Activated CD4-positive, alpha-beta T cell treated with anti-CD3 and anti-CD28 coated beads for 24 hours (primary cell): ENCODE measurements at regions not wholly inside any gene's neighbourhood (a gene's known extent, or its start where the extent isn't known, plus 50 kb on each side); places are given as distances from the start of the nearest gene placed in this dataset.

ENCODE experiments used
- DNase-seq, 2 donors: peaks; one replicate each; pipeline ENCODE4 v3.0.0-alpha.2; 2020; ENCODE audit warnings: low read depth in 2 of 2

DNA sequence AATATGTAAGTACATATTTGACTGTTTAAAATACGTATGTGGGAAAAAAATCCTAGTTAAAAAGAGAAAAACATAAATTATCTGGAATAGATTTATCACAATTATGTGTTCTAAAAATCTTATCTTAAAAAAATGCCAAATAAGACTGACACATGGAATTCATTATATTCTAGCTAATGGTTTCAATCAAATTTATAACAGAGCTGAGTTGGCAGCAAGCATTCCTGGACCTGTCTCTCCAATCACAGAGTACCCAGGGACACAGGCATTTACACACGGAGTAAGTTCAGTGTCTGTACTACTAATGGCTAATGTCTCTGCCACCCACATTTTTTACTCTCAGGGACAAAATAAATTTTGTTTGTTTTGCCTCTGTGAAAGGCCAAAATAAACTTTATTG is 122.3 kb downstream of the RPS12 start:
- no peak for DNase-seq

GRCh38 chr6:132937466-132937906 is 123.1 kb downstream of the RPS12 start:
- no peak for DNase-seq

- no peak for DNase-seq
These were observed 134.5 kb downstream of the RPS12 start for GRCh38 chr6:132948889-132949288.

- DNase-seq: no peak
These were observed 136.2 kb downstream of the RPS12 start for GRCh38 chr6:132950566-132950965.

- DNase-seq: no peak
These were observed 137.9 kb downstream of the RPS12 start for GRCh38 chr6:132952031-132952867.

GRCh38 chr6:132952986-132953385 is 138.6 kb downstream of the RPS12 start:
- DNase-seq: no peak

- no peak for DNase-seq
These were observed 139.9 kb downstream of the RPS12 start for GRCh38 chr6:132954222-132954621.

- DNase-seq: no peak
These were observed 140.6 kb downstream of the RPS12 start for GRCh38 chr6:132954936-132955335.

GRCh38 chr6:132959639-132960326 is 145.4 kb downstream of the RPS12 start:
- no peak for DNase-seq

GRCh38 chr6:132960720-132961119 is 146.4 kb downstream of the RPS12 start:
- no peak for DNase-seq

GRCh38 chr6:132961122-132961521 is 146.8 kb downstream of the RPS12 start:
- DNase-seq: no peak

- no peak for DNase-seq
These were observed 147.2 kb downstream of the RPS12 start for GRCh38 chr6:132961610-132962009.

GRCh38 chr6:132962936-132963868 is 148.8 kb downstream of the RPS12 start:
- peak; percentile 21 to 48 for DNase-seq

GRCh38 chr6:132964101-132964867 is 149.9 kb downstream of the RPS12 start:
- DNase-seq: no peak

DNA sequence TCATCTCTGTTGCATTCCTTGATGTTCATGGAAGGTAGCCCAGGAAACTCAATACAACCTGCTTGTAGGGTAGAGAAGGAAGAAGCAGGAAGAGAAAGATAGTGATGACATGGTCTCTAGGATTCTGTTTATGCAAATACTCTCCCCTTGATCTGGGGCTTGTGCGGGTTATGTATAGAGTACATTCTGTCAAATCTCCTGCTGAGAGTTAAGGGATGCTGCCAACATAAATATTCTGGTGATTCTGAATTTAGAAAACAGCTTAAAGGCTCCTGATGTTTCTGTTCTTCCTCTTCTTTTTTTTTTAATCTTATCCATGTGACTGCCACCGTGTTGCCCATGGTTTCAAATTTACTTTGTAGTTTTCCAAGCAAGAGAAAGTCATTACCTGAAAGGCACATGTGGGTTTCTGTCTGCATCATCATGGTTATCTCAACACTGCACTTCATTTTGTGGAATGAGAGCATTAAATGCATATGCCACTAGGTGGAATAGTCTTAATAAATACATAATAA is 150.6 kb downstream of the RPS12 start:
- no peak for DNase-seq

DNA sequence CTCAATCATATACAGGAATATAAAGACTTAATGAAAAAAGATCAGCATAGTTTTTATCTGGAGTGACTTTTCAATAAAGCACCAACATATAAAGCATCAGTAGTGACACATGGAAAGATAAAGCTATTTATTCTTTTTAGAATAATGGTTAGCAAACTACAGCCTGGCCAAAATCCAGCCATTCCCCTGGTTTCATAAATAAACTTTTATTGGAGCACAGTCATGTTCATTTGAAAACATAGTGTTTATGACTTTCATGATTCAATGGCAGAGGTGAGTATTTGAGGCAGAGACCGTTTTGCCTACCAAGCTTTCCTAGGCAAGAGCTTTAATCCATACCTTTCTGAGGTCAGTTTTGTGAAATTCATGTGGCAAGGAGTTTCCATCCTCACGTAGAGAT is 153.5 kb downstream of the RPS12 start:
- DNase-seq: no peak

- DNase-seq: no peak
These were observed 154.1 kb downstream of the RPS12 start for GRCh38 chr6:132968419-132968950.

DNA sequence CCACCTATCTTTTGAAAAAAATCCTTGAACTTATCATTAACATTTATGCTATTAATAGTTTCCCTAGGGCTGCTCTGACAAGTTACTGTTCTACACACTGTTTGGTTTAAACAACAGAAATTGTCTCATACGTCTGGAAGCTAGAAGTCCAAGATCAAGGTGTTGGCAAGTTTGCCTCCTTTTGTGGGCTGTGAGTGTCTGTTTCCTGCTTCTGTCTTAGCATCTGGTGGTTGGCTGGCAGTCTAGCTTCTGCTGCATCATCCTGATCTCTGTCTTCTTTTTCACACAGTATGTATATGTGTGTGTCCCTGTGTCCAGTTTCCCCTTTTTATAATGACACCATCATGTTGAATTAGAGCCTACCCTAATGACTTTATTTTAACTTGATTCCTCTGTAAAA is 154.8 kb downstream of the RPS12 start:
- DNase-seq: no peak

- DNase-seq: no peak
These were observed 157.3 kb downstream of the RPS12 start for GRCh38 chr6:132971676-132972075.

- DNase-seq: no peak
These were observed 157.9 kb downstream of the RPS12 start for GRCh38 chr6:132972254-132972653.

DNA sequence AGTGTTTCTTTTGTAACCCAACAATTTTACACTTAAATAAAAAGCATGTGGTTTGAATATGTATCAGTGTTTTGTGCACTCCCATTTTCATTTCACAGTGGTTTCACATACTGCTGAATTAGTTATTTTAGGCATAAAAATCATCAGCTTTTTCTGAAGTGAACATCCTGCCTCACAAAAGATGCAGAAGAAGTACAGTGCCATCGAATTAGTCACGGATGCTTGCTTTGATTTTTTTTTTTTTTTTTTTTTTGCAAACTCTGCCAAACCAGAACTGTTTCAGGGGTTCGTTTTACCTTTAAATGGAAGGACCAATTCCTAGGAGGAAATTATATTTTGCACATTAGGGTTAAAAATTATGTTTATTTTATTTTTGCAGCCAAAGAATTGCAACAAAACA is 158.6 kb downstream of the RPS12 start:
- DNase-seq: no peak
